Transverse colon (tissue), 4 donors: ENCODE measurements at regions not wholly inside any gene's neighbourhood (a gene's known extent, or its start where the extent isn't known, plus 50 kb on each side); places are given as distances from the start of the nearest gene placed in this dataset.

Experiments
- DNase-seq: peaks from one replicate; pipeline ENCODE4 v3.0.0-alpha.2; 2019
- H3K27ac ChIP-seq, 4 donors: fragments of 200-600 bp; sonication (generic); 2 replicates each; pipeline ENCODE4 v1.5.1; 2016 to 2018; ENCODE audit warnings: inconsistent platforms in 4 of 4
- H3K27me3 ChIP-seq: fragments of 200-600 bp; sonication (generic); 2 replicates; pipeline ENCODE4 v1.5.1; 2017; ENCODE audit warnings: inconsistent platforms
- H3K36me3 ChIP-seq, 4 donors: fragments of 200-600 bp; sonication (generic); 2 replicates each; pipeline ENCODE4 v1.5.1; 2017 to 2019; ENCODE audit warnings: inconsistent platforms in 4 of 4
- H3K4me1 ChIP-seq, 4 donors: fragments of 200-600 bp; sonication (generic); 2 replicates each; pipeline ENCODE4 v1.5.1; 2017 to 2020; ENCODE audit warnings: inconsistent platforms in 4 of 4
- H3K4me3 ChIP-seq, 4 donors: fragments of 200-600 bp; sonication (generic); 1 replicate in 1 of 4; 2 replicates in 3 of 4; pipeline versions ENCODE4 v1.5.1 to v1.6.1; 2017 to 2019; ENCODE audit warnings: inconsistent platforms in 4 of 4
- H3K9me3 ChIP-seq, 2 donors: fragments of 200-600 bp; sonication (generic); 2 replicates each; pipeline ENCODE4 v1.5.1; 2017 to 2019; ENCODE audit warnings: inconsistent platforms in 2 of 2
- CTCF ChIP-seq, 5 experiments: fragments of 200-600 bp in 3 of 5; fragments of 450-650 bp in 2 of 5; sonication (generic) in 3 of 5; IDR thresholded peaks; 1 replicate in 2 of 5; 2 replicates in 3 of 5; pipeline ENCODE4 v1.5.1; 2016 to 2017; ENCODE audit warnings: antibody characterized with exemption in 5 of 5, inconsistent platforms in 3 of 5, mild to moderate bottlenecking in 2 of 5, moderate library complexity in 1 of 5
- EP300 ChIP-seq: sonication (generic); formaldehyde crosslinking; IDR thresholded peaks from one replicate; pipeline ENCODE4 v1.6.1; 2017; ENCODE audit warnings: antibody characterized with exemption, low read depth
- POLR2A ChIP-seq: fragments of 450-650 bp; IDR thresholded peaks from one replicate; pipeline ENCODE4 v1.6.1; 2016; ENCODE audit warnings: antibody characterized with exemption, mild to moderate bottlenecking, moderate library complexity
- POLR2AphosphoS5 ChIP-seq, 3 donors: sonication (generic); formaldehyde crosslinking; IDR thresholded peaks; one replicate each; pipeline ENCODE4 v1.6.1; 2016; ENCODE audit warnings: antibody characterized with exemption in 3 of 3
- WGBS, 2 donors: methylation state at CpG; one replicate each; pipeline ENCODE4 v1.1.5; 2018; ENCODE audit warnings: low coverage in 1 of 2; 5-methylcytosine and 5-hydroxymethylcytosine counted together
- in situ Hi-C, 4 donors: fragments of 200-750 bp; cut with MboI; loops; one replicate each; pipeline versions ENCODE4 v1.15.0 to v1.15.1; 2017; ENCODE audit warnings: low sequenced_read_pairs in 3 of 4, low pct_ligation_motif_present in 1 of 4, low pct_unique_long_range_greater_than_20kb in 1 of 4
- intact Hi-C: fragments of 100-400 bp; cut with DNase I; formaldehyde crosslinking; loops from one replicate; pipeline ENCODE4 v1.15.1; 2023; ENCODE audit warnings: low total_unique reads

GRCh38 chr14:34009956-34010355 is 59.1 kb upstream of the EGLN3 start:
- WGBS, 2 donors, result 87 to 89% methylated on average over 5 of the region's 5 CpGs
- in situ Hi-C loops, result no loop called here
- H3K4me1 ChIP-seq, result no peaks in the 10 kb centered on the region
- TF ChIP-seq EP300 (no peak), POLR2A (no peak), POLR2AphosphoS5 (IDR thresholded peaks at IDR 0.05) (no peak), CTCF (IDR thresholded peaks at IDR 0.05) (no peak)
- no peak overlapping the region for H3K4me3 ChIP-seq
- no peaks in the 10 kb centered on the region for H3K9me3 ChIP-seq
- H3K27me3 ChIP-seq, result no peaks in the 10 kb centered on the region
- intact Hi-C loops, result no loop called here
- no peak for DNase-seq
- H3K36me3 ChIP-seq, result no peaks in the 10 kb centered on the region
- no peak overlapping the region for H3K27ac ChIP-seq

- intact Hi-C loops (no loop called here), in situ Hi-C loops (no loop called here)
- H3K27ac ChIP-seq, result no peak overlapping the region
- no peak for TF ChIP-seq POLR2A
- TF ChIP-seq CTCF (IDR thresholded peaks at IDR 0.05), result no peak
- no peak for TF ChIP-seq EP300
- TF ChIP-seq POLR2AphosphoS5 (IDR thresholded peaks at IDR 0.05), result no peak
- H3K9me3 ChIP-seq, result no peaks in the 10 kb centered on the region
- no peak for DNase-seq
- WGBS, 2 donors, result 55 to 75% methylated on average over 2 to 3 of the region's 3 CpGs
- no peaks in the 10 kb centered on the region for H3K27me3 ChIP-seq
- H3K4me1 ChIP-seq, result no peaks in the 10 kb centered on the region
- no peak overlapping the region for H3K4me3 ChIP-seq
- H3K36me3 ChIP-seq, result no peaks in the 10 kb centered on the region
Observed at GRCh38 chr14:34007902-34008301, 57.0 kb upstream of the EGLN3 start.

GRCh38 chr14:34005901-34006300 is 55.0 kb upstream of the EGLN3 start:
- no peaks in the 10 kb centered on the region for H3K27me3 ChIP-seq
- H3K4me3 ChIP-seq, result no peak overlapping the region
- intact Hi-C loops, result no loop called here
- no peak for TF ChIP-seq POLR2AphosphoS5 (IDR thresholded peaks at IDR 0.05)
- no peak for TF ChIP-seq POLR2A
- no peak for TF ChIP-seq CTCF (IDR thresholded peaks at IDR 0.05)
- DNase-seq, result no peak
- H3K9me3 ChIP-seq, result no peaks in the 10 kb centered on the region
- H3K36me3 ChIP-seq, result no peaks in the 10 kb centered on the region
- no peak overlapping the region for H3K27ac ChIP-seq
- H3K4me1 ChIP-seq, result no peaks in the 10 kb centered on the region
- in situ Hi-C loops, result no loop called here

- Histone ChIP-seq H3K4me1 (no peaks in the 10 kb centered on the region), H3K27ac (no peak overlapping the region), H3K36me3 (no peaks in the 10 kb centered on the region), H3K27me3 (no peaks in the 10 kb centered on the region), H3K4me3 (no peak overlapping the region), H3K9me3 (no peaks in the 10 kb centered on the region)
- in situ Hi-C loops, result no loop called here
- TF ChIP-seq EP300, result no peak
- TF ChIP-seq CTCF (IDR thresholded peaks at IDR 0.05), result no peak
- no peak for TF ChIP-seq POLR2A
- TF ChIP-seq POLR2AphosphoS5 (IDR thresholded peaks at IDR 0.05), result no peak
- 43 to 52% methylated on average over 3 of the region's 3 CpGs for WGBS, 2 donors
- intact Hi-C loops, result no loop called here
- no peak for DNase-seq
Observed at GRCh38 chr14:34004881-34005280, 54.0 kb upstream of the EGLN3 start.
